ENCODE measurements at regions not wholly inside any gene's neighbourhood (a gene's known extent, or its start where the extent isn't known, plus 50 kb on each side); places are given as distances from the start of the nearest gene placed in this dataset.

DNA sequence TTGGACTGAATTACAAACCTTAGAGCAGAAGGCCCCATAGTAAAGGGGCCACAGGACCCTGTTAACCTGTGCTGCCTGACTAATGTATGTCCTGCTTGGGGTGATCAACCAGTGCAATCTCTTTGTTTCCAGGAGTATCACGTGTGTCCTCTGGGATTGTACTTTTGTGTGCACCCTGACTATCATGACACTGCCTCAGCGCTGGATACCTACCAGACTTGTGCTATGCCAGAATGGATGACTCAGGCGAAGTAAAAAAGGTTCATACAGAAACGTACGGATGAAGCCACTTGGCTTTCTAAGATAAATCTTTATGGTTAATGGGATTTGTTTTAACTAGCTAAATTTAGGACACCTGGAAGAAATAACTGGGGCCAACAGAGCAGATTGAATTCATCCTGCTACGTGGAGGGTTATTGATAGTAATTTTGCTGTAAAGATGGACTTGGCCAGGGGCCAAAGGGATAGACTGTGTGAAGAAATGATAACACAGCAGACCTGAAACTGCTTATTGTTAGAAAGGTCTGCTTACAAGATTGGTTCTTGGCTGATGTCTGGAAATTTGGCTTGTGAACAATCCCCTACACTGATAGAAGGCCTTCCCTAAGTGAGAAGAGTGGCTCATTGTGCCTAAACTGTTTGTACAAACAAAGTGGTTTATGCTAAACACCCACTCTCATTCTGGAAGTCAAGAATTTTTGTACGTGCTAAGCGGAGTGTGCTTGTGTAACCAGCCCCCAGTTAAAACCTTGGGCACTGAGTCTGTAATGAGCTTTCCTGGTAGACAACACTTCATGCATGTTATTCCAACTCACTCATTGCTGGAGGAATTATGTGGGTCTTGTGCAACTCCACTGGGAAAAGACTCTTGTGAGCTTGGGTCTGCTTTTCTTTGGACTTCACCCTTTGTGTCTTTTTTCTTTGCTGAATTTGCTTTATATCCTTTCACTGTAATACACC is 750.5 kb upstream of the HTR2C start:
- WGBS, 2 donors (ENCODE audit: low coverage in 1 of 2): 46 to 52% methylated on average over 6 to 7 of the region's 8 CpGs
- Histone ChIP-seq H3K27me3 (no peaks in the 10 kb centered on the region), H3K4me3 (no peak overlapping the region), H3K4me1 (no peaks in the 10 kb centered on the region), H3K27ac (no peak overlapping the region), H3K9me3 (no peaks in the 10 kb centered on the region), H3K36me3 (no peaks in the 10 kb centered on the region)
- no peak for TF ChIP-seq POLR2A (IDR thresholded peaks at IDR 0.05)
- TF ChIP-seq POLR2AphosphoS5 (IDR thresholded peaks at IDR 0.05): no peak
- TF ChIP-seq, protein P1, sequence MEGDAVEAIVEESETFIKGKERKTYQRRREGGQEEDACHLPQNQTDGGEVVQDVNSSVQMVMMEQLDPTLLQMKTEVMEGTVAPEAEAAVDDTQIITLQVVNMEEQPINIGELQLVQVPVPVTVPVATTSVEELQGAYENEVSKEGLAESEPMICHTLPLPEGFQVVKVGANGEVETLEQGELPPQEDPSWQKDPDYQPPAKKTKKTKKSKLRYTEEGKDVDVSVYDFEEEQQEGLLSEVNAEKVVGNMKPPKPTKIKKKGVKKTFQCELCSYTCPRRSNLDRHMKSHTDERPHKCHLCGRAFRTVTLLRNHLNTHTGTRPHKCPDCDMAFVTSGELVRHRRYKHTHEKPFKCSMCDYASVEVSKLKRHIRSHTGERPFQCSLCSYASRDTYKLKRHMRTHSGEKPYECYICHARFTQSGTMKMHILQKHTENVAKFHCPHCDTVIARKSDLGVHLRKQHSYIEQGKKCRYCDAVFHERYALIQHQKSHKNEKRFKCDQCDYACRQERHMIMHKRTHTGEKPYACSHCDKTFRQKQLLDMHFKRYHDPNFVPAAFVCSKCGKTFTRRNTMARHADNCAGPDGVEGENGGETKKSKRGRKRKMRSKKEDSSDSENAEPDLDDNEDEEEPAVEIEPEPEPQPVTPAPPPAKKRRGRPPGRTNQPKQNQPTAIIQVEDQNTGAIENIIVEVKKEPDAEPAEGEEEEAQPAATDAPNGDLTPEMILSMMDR (IDR thresholded peaks at IDR 0.05): no peak
- no peak for TF ChIP-seq EP300 (IDR thresholded peaks at IDR 0.05)
- no peak for ATAC-seq

DNA sequence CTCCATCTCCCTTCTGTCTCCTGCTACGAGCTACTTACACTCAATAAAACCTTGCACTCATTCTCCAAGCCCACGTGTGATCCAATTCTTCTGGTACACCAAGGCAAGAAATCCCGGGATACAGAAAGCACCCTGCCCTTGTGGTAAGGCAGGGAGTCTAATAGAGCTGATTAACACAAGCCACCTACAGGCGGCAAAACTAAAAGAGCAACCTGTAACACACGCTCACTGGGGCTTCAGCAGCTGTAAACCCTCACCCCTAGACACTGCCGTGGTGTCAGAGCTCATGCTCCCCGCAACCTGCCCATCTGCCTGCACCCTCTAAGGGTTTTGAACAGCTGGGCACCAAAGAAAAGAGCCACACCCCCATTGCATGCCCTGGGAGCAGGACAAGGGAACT is 755.4 kb upstream of the HTR2C start:
- 30% methylated on average over 2 of the region's 7 CpGs; no CpG with 5 or more reads in 1 of the 2 donors for WGBS, 2 donors (ENCODE audit: low coverage in 1 of 2)
- TF ChIP-seq, protein P1 (IDR thresholded peaks at IDR 0.05): no peak
- TF ChIP-seq EP300 (IDR thresholded peaks at IDR 0.05): no peak
- TF ChIP-seq POLR2A (IDR thresholded peaks at IDR 0.05): no peak
- no peak for TF ChIP-seq POLR2AphosphoS5 (IDR thresholded peaks at IDR 0.05)
- no peak for ATAC-seq
- no peaks in the 10 kb centered on the region for H3K36me3 ChIP-seq
- H3K4me3 ChIP-seq: no peak overlapping the region
- H3K9me3 ChIP-seq: no peaks in the 10 kb centered on the region
- no peak overlapping the region for H3K27ac ChIP-seq
- no peaks in the 10 kb centered on the region for H3K27me3 ChIP-seq
- no peaks in the 10 kb centered on the region for H3K4me1 ChIP-seq

DNA sequence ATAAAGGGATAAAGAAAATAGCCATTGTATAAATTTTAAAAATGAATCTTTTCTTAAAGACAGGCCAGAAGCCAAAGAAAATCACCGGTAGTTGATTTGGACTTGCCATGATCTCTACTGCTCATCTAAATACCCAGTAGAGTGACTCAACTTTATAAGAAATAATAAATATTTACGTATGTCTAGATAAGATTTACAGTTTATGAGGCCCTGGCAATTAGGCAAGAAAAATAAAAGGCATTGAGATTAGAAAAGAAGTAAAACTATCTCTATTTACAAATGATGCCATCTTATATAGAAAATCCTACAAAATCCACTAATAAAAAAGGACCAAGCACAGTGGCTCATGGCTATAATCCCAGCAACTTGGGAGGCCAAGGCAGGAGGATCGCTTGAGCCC is 765.5 kb upstream of the HTR2C start:
- Histone ChIP-seq H3K27ac (no peak overlapping the region), H3K9me3 (no peaks in the 10 kb centered on the region), H3K4me1 (no peaks in the 10 kb centered on the region), H3K36me3 (no peaks in the 10 kb centered on the region), H3K27me3 (no peaks in the 10 kb centered on the region), H3K4me3 (no peak overlapping the region)
- 53 to 54% methylated on average over 3 of the region's 3 CpGs for WGBS, 2 donors (ENCODE audit: low coverage in 1 of 2)
- no peak for ATAC-seq
- TF ChIP-seq POLR2A (IDR thresholded peaks at IDR 0.05) (no peak), EP300 (IDR thresholded peaks at IDR 0.05) (no peak), POLR2AphosphoS5 (IDR thresholded peaks at IDR 0.05) (no peak)
- TF ChIP-seq, protein P1 (IDR thresholded peaks at IDR 0.05): no peak

DNA sequence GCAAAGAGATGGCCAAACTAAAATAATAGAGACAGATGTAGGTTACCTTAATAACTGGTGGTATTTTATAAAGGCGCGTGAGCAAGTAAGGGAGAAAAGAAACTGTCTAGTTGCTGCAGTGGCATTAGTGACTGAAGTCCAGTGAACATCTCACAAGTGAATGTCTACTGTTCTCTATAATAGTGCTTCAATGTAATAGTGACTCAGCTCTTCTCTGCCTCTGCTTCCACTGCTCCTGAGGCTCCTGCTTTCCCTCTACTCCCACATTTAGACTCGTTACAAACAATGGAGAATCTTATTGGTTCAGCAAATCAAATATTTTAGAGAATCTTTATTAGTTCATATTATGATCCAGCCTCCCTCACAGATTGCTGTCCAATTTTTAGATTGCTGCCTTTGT is 779.1 kb upstream of the HTR2C start:
- TF ChIP-seq POLR2A (IDR thresholded peaks at IDR 0.05) (no peak), POLR2AphosphoS5 (IDR thresholded peaks at IDR 0.05) (no peak), EP300 (IDR thresholded peaks at IDR 0.05) (no peak)
- TF ChIP-seq, protein P1 (IDR thresholded peaks at IDR 0.05): no peak
- Histone ChIP-seq H3K27me3 (no peaks in the 10 kb centered on the region), H3K4me1 (no peaks in the 10 kb centered on the region), H3K36me3 (no peaks in the 10 kb centered on the region), H3K27ac (no peak overlapping the region), H3K4me3 (no peak overlapping the region), H3K9me3 (no peaks in the 10 kb centered on the region)
- no peak for ATAC-seq
- 67 to 71% methylated on average over 3 of the region's 3 CpGs for WGBS, 2 donors (ENCODE audit: low coverage in 1 of 2)

DNA sequence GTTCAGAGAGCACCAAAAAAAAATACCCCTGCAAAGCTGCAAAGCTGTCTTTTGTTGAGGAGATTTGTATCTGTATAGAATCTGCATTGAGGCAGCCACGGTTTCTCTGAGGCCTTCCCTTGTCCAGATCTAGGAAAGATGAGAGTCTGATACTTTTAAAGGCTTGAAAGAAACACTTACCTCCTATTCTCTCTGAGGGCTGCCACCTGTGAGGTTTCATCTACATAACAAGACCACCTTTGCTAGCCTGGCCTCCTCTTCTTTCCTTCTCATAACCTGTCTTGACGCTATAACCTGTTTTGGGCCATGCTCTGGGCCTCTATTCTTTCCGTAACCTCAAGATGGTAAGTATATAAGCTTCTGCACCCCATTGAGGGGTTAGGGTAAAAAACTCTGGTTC is 779.6 kb upstream of the HTR2C start:
- Histone ChIP-seq H3K27me3 (no peaks in the 10 kb centered on the region), H3K36me3 (no peaks in the 10 kb centered on the region), H3K4me3 (no peak overlapping the region), H3K9me3 (no peaks in the 10 kb centered on the region), H3K4me1 (no peaks in the 10 kb centered on the region), H3K27ac (no peak overlapping the region)
- 43 to 53% methylated on average over 3 of the region's 3 CpGs for WGBS, 2 donors (ENCODE audit: low coverage in 1 of 2)
- ATAC-seq: no peak
- TF ChIP-seq EP300 (IDR thresholded peaks at IDR 0.05) (no peak), POLR2AphosphoS5 (IDR thresholded peaks at IDR 0.05) (no peak), POLR2A (IDR thresholded peaks at IDR 0.05) (no peak)
- TF ChIP-seq, protein P1 (IDR thresholded peaks at IDR 0.05): no peak

All from gastroesophageal sphincter (tissue), 4 donors.